ENCODE measurements at regions not wholly inside any gene's neighbourhood (a gene's known extent, or its start where the extent isn't known, plus 50 kb on each side); places are given as distances from the start of the nearest gene placed in this dataset.

- TF ChIP-seq CTCF (IDR thresholded peaks at IDR 0.05) (no peak), POLR2A (IDR thresholded peaks at IDR 0.05) (no peak)
These were observed 346.6 kb downstream of the C6orf118 start for GRCh38 chr6:164962805-164963204.
